ENCODE measurements at regions not wholly inside any gene's neighbourhood (a gene's known extent, or its start where the extent isn't known, plus 50 kb on each side); places are given as distances from the start of the nearest gene placed in this dataset.

DNA sequence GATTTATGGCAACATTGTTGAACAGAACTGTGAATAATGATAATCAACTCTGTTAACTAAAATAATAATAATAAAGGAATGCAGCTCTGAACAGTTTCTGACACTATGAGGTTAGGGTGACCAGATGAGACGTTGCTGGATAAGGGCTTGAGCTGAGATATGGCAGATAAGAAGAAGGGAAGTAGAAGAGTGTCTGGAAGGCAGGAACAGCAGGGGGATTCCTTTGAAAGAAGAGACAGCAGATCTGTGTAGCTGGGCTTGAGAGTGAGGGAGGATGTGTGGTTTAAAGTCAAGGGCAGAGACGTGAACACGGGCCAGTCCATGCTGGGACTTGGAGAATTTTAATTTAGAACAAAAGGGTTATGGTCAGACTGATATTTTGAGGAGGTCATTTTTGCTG lies 273.1 kb upstream of the SLC14A2 start (continued):
- TF ChIP-seq, protein P1, sequence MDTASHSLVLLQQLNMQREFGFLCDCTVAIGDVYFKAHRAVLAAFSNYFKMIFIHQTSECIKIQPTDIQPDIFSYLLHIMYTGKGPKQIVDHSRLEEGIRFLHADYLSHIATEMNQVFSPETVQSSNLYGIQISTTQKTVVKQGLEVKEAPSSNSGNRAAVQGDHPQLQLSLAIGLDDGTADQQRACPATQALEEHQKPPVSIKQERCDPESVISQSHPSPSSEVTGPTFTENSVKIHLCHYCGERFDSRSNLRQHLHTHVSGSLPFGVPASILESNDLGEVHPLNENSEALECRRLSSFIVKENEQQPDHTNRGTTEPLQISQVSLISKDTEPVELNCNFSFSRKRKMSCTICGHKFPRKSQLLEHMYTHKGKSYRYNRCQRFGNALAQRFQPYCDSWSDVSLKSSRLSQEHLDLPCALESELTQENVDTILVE (CRISPR knock-in tag; IDR thresholded peaks at IDR 0.05): no peak
- no peak for TF ChIP-seq FOXA3 (CRISPR knock-in tag; IDR thresholded peaks at IDR 0.05)
- no peak for TF ChIP-seq ZNF564 (CRISPR knock-in tag; IDR thresholded peaks at IDR 0.05)
- no peak for TF ChIP-seq CBX5 (CRISPR knock-in tag; IDR thresholded peaks at IDR 0.05; ENCODE audit: borderline replicate concordance)
- TF ChIP-seq, protein P2, sequence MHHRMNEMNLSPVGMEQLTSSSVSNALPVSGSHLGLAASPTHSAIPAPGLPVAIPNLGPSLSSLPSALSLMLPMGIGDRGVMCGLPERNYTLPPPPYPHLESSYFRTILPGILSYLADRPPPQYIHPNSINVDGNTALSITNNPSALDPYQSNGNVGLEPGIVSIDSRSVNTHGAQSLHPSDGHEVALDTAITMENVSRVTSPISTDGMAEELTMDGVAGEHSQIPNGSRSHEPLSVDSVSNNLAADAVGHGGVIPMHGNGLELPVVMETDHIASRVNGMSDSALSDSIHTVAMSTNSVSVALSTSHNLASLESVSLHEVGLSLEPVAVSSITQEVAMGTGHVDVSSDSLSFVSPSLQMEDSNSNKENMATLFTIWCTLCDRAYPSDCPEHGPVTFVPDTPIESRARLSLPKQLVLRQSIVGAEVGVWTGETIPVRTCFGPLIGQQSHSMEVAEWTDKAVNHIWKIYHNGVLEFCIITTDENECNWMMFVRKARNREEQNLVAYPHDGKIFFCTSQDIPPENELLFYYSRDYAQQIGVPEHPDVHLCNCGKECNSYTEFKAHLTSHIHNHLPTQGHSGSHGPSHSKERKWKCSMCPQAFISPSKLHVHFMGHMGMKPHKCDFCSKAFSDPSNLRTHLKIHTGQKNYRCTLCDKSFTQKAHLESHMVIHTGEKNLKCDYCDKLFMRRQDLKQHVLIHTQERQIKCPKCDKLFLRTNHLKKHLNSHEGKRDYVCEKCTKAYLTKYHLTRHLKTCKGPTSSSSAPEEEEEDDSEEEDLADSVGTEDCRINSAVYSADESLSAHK (CRISPR knock-in tag; IDR thresholded peaks at IDR 0.05; ENCODE audit: borderline replicate concordance): no peak

DNA sequence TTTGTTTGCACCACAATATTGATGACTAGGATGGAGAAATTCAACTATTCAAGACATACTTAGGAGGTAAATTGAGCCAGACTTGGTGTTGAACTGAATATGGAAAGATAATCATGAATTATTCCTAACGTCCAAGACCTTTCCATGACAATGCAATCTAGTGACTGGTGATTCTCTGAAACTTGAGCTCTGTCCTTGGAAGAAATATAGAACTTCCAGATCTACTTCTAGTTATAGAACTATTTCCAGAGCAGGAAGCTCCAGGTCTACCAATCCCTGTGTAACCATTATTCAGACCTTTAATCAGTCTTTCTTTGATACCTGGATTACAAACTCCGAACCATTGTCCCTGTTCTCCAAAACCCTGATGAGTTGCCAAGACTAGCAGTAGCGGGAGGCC lies 272.6 kb upstream of the SLC14A2 start:
- CTCF ChIA-PET (ENCODE audit: low intra/inter-chr PET ratio, low total read pairs): no interaction called here
- H3K4me3 ChIP-seq (replicated peaks in 1 of 3; ENCODE audit: insufficient read depth in 1 of 3, low read depth in 2 of 3, low read length in 3 of 3): no peak overlapping the region
- H3K4me1 ChIP-seq (ENCODE audit: insufficient read depth, low read length): no peaks in the 10 kb centered on the region
- WGBS (ENCODE audit: low lambda C conversion rate): 0% methylated on average over 3 of the region's 3 CpGs
- H3K27ac ChIP-seq (ENCODE audit: extremely low read length, insufficient read depth, low read length): no peak overlapping the region
- ATAC-seq (no peak), DNase-seq (ENCODE audit: low spot score) (no peak), FAIRE-seq (no peak)
- no peaks in the 10 kb centered on the region for H3K36me3 ChIP-seq (replicated peaks in 1 of 2; ENCODE audit: control insufficient read depth in 1 of 2, insufficient read depth in 2 of 2, low read length in 2 of 2)
- intact Hi-C loops (cut with micrococcal nuclease; ENCODE audit: unreplicated experiment) (no loop called here), in situ Hi-C loops (cut with HindIII; ENCODE audit: extremely low pct_ligation_motif_present, low pct_unique_long_range_greater_than_20kb) (no loop called here)
- no peak for TF ChIP-seq POLR2A (IDR thresholded peaks at IDR 0.05; ENCODE audit: insufficient read depth in 1 of 2, low read depth in 2 of 2, low read length in 2 of 2)
- H4K20me1 ChIP-seq (ENCODE audit: insufficient read depth, low read length): no peaks in the 10 kb centered on the region
- H3K9ac ChIP-seq (ENCODE audit: insufficient read depth, low read depth, low read length): no peak overlapping the region
- POLR2A ChIA-PET: no interaction called here
- no peaks in the 10 kb centered on the region for H3K9me3 ChIP-seq (ENCODE audit: low read length)
- H3K4me2 ChIP-seq (ENCODE audit: low read depth, low read length): no peak overlapping the region
- H3K79me2 ChIP-seq (ENCODE audit: insufficient read depth, low read length): no peaks in the 10 kb centered on the region
- BruUV-seq (replicated peaks): no TSS peak
- H2AFZ ChIP-seq (ENCODE audit: low read length): no peak overlapping the region
- H3K27me3 ChIP-seq (ENCODE audit: control insufficient read depth in 1 of 2, insufficient read depth in 2 of 2, low read length in 2 of 2): no peaks in the 10 kb centered on the region
